ENCODE measurements at regions not wholly inside any gene's neighbourhood (a gene's known extent, or its start where the extent isn't known, plus 50 kb on each side); places are given as distances from the start of the nearest gene placed in this dataset.

- no peak for DNase-seq
- TF ChIP-seq POLR2A (IDR thresholded peaks at IDR 0.05): no peak
- TF ChIP-seq CTCF (IDR thresholded peaks at IDR 0.05): no peak
- no peak overlapping the region for H3K27ac ChIP-seq
- intact Hi-C loops (cut with DNase I; ENCODE audit: low total_unique reads): no loop called here
- no peaks in the 10 kb centered on the region for H3K27me3 ChIP-seq
- H3K4me3 ChIP-seq: no peak overlapping the region
- H3K36me3 ChIP-seq: no peaks in the 10 kb centered on the region
- no peaks in the 10 kb centered on the region for H3K4me1 ChIP-seq
- H3K9me3 ChIP-seq: no peaks in the 10 kb centered on the region
Measured at GRCh38 chrX:121154858-121155404, 107.5 kb downstream of the GLUD2 start.

- Histone ChIP-seq H3K4me3 (no peak overlapping the region), H3K4me1 (no peaks in the 10 kb centered on the region), H3K36me3 (no peaks in the 10 kb centered on the region), H3K9me3 (no peaks in the 10 kb centered on the region), H3K27ac (no peak overlapping the region), H3K27me3 (peaks cover 0 to 5% of the 10 kb centered on the region in 2 donors)
- intact Hi-C loops (cut with DNase I; ENCODE audit: low total_unique reads): no loop called here
- DNase-seq: no peak
- TF ChIP-seq POLR2A (IDR thresholded peaks at IDR 0.05): no peak
- no peak for TF ChIP-seq CTCF (IDR thresholded peaks at IDR 0.05)
Measured at GRCh38 chrX:121160987-121161386, 113.6 kb downstream of the GLUD2 start.

GRCh38 chrX:121161501-121161933 lies 114.1 kb downstream of the GLUD2 start:
- TF ChIP-seq POLR2A (IDR thresholded peaks at IDR 0.05) (no peak), CTCF (IDR thresholded peaks at IDR 0.05) (no peak)
- H3K9me3 ChIP-seq: no peaks in the 10 kb centered on the region
- intact Hi-C loops (cut with DNase I; ENCODE audit: low total_unique reads): no loop called here
- H3K4me3 ChIP-seq: no peak overlapping the region
- no peak overlapping the region for H3K27ac ChIP-seq
- no peaks in the 10 kb centered on the region for H3K4me1 ChIP-seq
- peaks cover 0 to 5% of the 10 kb centered on the region in 2 donors for H3K27me3 ChIP-seq
- no peak for DNase-seq
- no peaks in the 10 kb centered on the region for H3K36me3 ChIP-seq

GRCh38 chrX:121163443-121163842 lies 116.0 kb downstream of the GLUD2 start:
- intact Hi-C loops (cut with DNase I; ENCODE audit: low total_unique reads): no loop called here
- peaks cover 0 to 5% of the 10 kb centered on the region in 2 donors for H3K27me3 ChIP-seq
- no peaks in the 10 kb centered on the region for H3K9me3 ChIP-seq
- H3K36me3 ChIP-seq: no peaks in the 10 kb centered on the region
- no peak overlapping the region for H3K27ac ChIP-seq
- no peak overlapping the region for H3K4me3 ChIP-seq
- H3K4me1 ChIP-seq: no peaks in the 10 kb centered on the region
- DNase-seq: no peak
- TF ChIP-seq POLR2A (IDR thresholded peaks at IDR 0.05) (no peak), CTCF (IDR thresholded peaks at IDR 0.05) (no peak)

GRCh38 chrX:121165930-121166359 lies 118.5 kb downstream of the GLUD2 start:
- H3K9me3 ChIP-seq: no peaks in the 10 kb centered on the region
- no peak overlapping the region for H3K27ac ChIP-seq
- H3K36me3 ChIP-seq: no peaks in the 10 kb centered on the region
- no peak overlapping the region for H3K4me3 ChIP-seq
- TF ChIP-seq CTCF (IDR thresholded peaks at IDR 0.05): no peak
- TF ChIP-seq POLR2A (IDR thresholded peaks at IDR 0.05): no peak
- no peaks in the 10 kb centered on the region for H3K27me3 ChIP-seq
- H3K4me1 ChIP-seq: no peaks in the 10 kb centered on the region
- intact Hi-C loops (cut with DNase I; ENCODE audit: low total_unique reads): no loop called here
- DNase-seq: no peak
